ENCODE measurements at regions not wholly inside any gene's neighbourhood (a gene's known extent, or its start where the extent isn't known, plus 50 kb on each side); places are given as distances from the start of the nearest gene placed in this dataset.

- TF ChIP-seq, protein P1, sequence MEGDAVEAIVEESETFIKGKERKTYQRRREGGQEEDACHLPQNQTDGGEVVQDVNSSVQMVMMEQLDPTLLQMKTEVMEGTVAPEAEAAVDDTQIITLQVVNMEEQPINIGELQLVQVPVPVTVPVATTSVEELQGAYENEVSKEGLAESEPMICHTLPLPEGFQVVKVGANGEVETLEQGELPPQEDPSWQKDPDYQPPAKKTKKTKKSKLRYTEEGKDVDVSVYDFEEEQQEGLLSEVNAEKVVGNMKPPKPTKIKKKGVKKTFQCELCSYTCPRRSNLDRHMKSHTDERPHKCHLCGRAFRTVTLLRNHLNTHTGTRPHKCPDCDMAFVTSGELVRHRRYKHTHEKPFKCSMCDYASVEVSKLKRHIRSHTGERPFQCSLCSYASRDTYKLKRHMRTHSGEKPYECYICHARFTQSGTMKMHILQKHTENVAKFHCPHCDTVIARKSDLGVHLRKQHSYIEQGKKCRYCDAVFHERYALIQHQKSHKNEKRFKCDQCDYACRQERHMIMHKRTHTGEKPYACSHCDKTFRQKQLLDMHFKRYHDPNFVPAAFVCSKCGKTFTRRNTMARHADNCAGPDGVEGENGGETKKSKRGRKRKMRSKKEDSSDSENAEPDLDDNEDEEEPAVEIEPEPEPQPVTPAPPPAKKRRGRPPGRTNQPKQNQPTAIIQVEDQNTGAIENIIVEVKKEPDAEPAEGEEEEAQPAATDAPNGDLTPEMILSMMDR (optimal IDR thresholded peaks at IDR 0.05 in 1 of 3, IDR thresholded peaks at IDR 0.05 in 1 of 3, conservative IDR thresholded peaks at IDR 0.05 in 1 of 3; ENCODE audit: extremely low read depth in 1 of 3, insufficient read depth in 2 of 3, low read length in 3 of 3) = no peak
- no peak for TF ChIP-seq EZH2 (IDR thresholded peaks at IDR 0.05; ENCODE audit: low read length)
Observed at GRCh38 chr14:99326041-99326710, 54.2 kb upstream of the BCL11B start.

All from keratinocyte (primary cell).